ENCODE measurements at regions not wholly inside any gene's neighbourhood (a gene's known extent, or its start where the extent isn't known, plus 50 kb on each side); places are given as distances from the start of the nearest gene placed in this dataset.
A peak's percentile ranks its signal among the peaks of the same experiment; 100 is the strongest.

- Mint-ChIP-seq H3K4me1 (ENCODE audit: unreplicated experiment) (peaks cover 25% of the 10 kb centered on the region), H3K27ac (no peak overlapping the region), H3K36me3 (no peaks in the 10 kb centered on the region), H3K4me3 (no peak overlapping the region), H3K9me3 (peaks cover 5% of the 10 kb centered on the region), H3K27me3 (peaks cover 9% of the 10 kb centered on the region)
- DNase-seq (ENCODE audit: extremely low spot score, unreplicated experiment) = no peak
- TF ChIP-seq CTCF (conservative IDR thresholded peaks at IDR 0.05) = peak; percentile 82
These were observed 85.6 kb downstream of the CD8B2 start for GRCh38 chr2:106572541-106573450.

DNA sequence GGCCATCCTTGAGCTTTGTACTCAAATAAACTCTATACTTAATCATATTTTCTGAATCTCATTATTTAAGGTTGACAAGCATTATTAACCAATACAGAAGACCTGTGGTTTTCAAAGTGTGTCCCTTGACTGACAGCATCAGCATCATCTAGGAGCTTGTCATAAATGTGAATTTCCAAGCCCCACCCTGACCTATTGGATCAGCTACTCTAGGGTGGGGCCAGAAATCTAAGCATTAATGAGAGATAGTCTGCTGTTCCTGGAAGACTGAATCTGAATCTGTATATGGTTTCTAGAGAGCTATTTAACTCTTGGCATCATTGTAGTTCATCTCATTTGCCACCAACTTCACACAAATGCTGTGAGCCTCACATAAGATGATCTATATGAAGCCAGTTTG is 86.6 kb downstream of the CD8B2 start:
- H3K27ac Mint-ChIP-seq = no peak overlapping the region
- H3K36me3 Mint-ChIP-seq = no peaks in the 10 kb centered on the region
- DNase-seq (ENCODE audit: extremely low spot score, unreplicated experiment) = no peak
- H3K9me3 Mint-ChIP-seq = peaks cover 5% of the 10 kb centered on the region
- H3K4me1 Mint-ChIP-seq (ENCODE audit: unreplicated experiment) = peaks cover 25% of the 10 kb centered on the region
- H3K27me3 Mint-ChIP-seq = peaks cover 5% of the 10 kb centered on the region
- no peak for TF ChIP-seq CTCF (conservative IDR thresholded peaks at IDR 0.05)
- H3K4me3 Mint-ChIP-seq = no peak overlapping the region

- TF ChIP-seq CTCF (conservative IDR thresholded peaks at IDR 0.05) = no peak
- Mint-ChIP-seq H3K27ac (peak overlapping the region; percentile 6), H3K4me1 (ENCODE audit: unreplicated experiment) (peaks cover 34% of the 10 kb centered on the region), H3K4me3 (no peak overlapping the region), H3K27me3 (peaks cover 4% of the 10 kb centered on the region), H3K9me3 (no peaks in the 10 kb centered on the region), H3K36me3 (no peaks in the 10 kb centered on the region)
- no peak for DNase-seq (ENCODE audit: extremely low spot score, unreplicated experiment)
These were observed 88.8 kb downstream of the CD8B2 start for GRCh38 chr2:106575955-106576354.

- Mint-ChIP-seq H3K9me3 (no peaks in the 10 kb centered on the region), H3K36me3 (no peaks in the 10 kb centered on the region), H3K27ac (no peak overlapping the region), H3K4me3 (no peak overlapping the region), H3K27me3 (peaks cover 15% of the 10 kb centered on the region), H3K4me1 (ENCODE audit: unreplicated experiment) (peaks cover 46% of the 10 kb centered on the region)
- no peak for TF ChIP-seq CTCF (conservative IDR thresholded peaks at IDR 0.05)
- no peak for DNase-seq (ENCODE audit: extremely low spot score, unreplicated experiment)
These were observed 90.1 kb downstream of the CD8B2 start for GRCh38 chr2:106577255-106577651.

GRCh38 chr2:106579750-106580197 is 92.6 kb downstream of the CD8B2 start:
- Mint-ChIP-seq H3K4me1 (ENCODE audit: unreplicated experiment) (peaks cover 48% of the 10 kb centered on the region), H3K27ac (no peak overlapping the region), H3K9me3 (no peaks in the 10 kb centered on the region), H3K27me3 (peaks cover 26% of the 10 kb centered on the region), H3K4me3 (no peak overlapping the region), H3K36me3 (no peaks in the 10 kb centered on the region)
- TF ChIP-seq CTCF (conservative IDR thresholded peaks at IDR 0.05) = no peak
- DNase-seq (ENCODE audit: extremely low spot score, unreplicated experiment) = no peak
